WERI-Rb-1 (cell line): ENCODE measurements at regions not wholly inside any gene's neighbourhood (a gene's known extent, or its start where the extent isn't known, plus 50 kb on each side); places are given as distances from the start of the nearest gene placed in this dataset.

Experiments
- DNase-seq: peaks from one replicate; pipeline ENCODE4 v3.0.0-alpha.2; 2020
- H3K27ac ChIP-seq: fragments of 250-450 bp; sonication (Bioruptor Pico); 2 replicates; pipeline ENCODE4 v1.5.1; 2020; ENCODE audit warnings: mild to moderate bottlenecking, moderate library complexity
- H3K27me3 ChIP-seq: fragments of 250-450 bp; sonication (Bioruptor Pico); 2 replicates; pipeline ENCODE4 v1.5.1; 2021; ENCODE audit warnings: mild to moderate bottlenecking, low read depth, moderate library complexity; ENCODE audit not compliant: insufficient read depth, severe bottlenecking
- H3K36me3 ChIP-seq: fragments of 250-450 bp; sonication (Bioruptor Pico); 2 replicates; pipeline ENCODE4 v1.5.1; 2020; ENCODE audit warnings: mild to moderate bottlenecking, moderate library complexity
- H3K4me3 ChIP-seq: 2 replicates; pipeline ENCODE4 v1.5.1; 2011; ENCODE audit warnings: low read depth, mild to moderate bottlenecking, control low read depth, low read length
- H3K9me3 ChIP-seq: fragments of 250-450 bp; sonication (Bioruptor Pico); 2 replicates; pipeline ENCODE4 v1.5.1; 2021; ENCODE audit warnings: mild to moderate bottlenecking, moderate library complexity; ENCODE audit not compliant: severe bottlenecking
- CTCF ChIP-seq: IDR thresholded peaks from 2 replicates; pipeline ENCODE4 v1.5.1; 2011; ENCODE audit warnings: low read depth, mild to moderate bottlenecking, control low read depth, inconsistent platforms, low read length

GRCh38 chr1:82837766-82838465 is 1037.2 kb downstream of the ADGRL2 start:
- no peaks in the 10 kb centered on the region for H3K36me3 ChIP-seq
- H3K27me3 ChIP-seq, result no peaks in the 10 kb centered on the region
- no peaks in the 10 kb centered on the region for H3K9me3 ChIP-seq
- H3K4me3 ChIP-seq, result no peak overlapping the region
- TF ChIP-seq CTCF, result no peak
- DNase-seq, result no peak
- no peak overlapping the region for H3K27ac ChIP-seq

- no peak overlapping the region for H3K27ac ChIP-seq
- H3K4me3 ChIP-seq, result no peak overlapping the region
- no peaks in the 10 kb centered on the region for H3K36me3 ChIP-seq
- no peaks in the 10 kb centered on the region for H3K27me3 ChIP-seq
- DNase-seq, result no peak
- no peak for TF ChIP-seq CTCF
- H3K9me3 ChIP-seq, result no peaks in the 10 kb centered on the region
Measured at GRCh38 chr1:82836973-82837680, 1036.4 kb downstream of the ADGRL2 start.

- no peak for DNase-seq
- H3K9me3 ChIP-seq, result no peaks in the 10 kb centered on the region
- TF ChIP-seq CTCF, result no peak
- no peaks in the 10 kb centered on the region for H3K27me3 ChIP-seq
- no peaks in the 10 kb centered on the region for H3K36me3 ChIP-seq
- H3K4me3 ChIP-seq, result no peak overlapping the region
- H3K27ac ChIP-seq, result no peak overlapping the region
Measured at GRCh38 chr1:82836213-82836972, 1035.7 kb downstream of the ADGRL2 start.

GRCh38 chr1:82830690-82831380 is 1030.1 kb downstream of the ADGRL2 start:
- no peak for TF ChIP-seq CTCF
- Histone ChIP-seq H3K27ac (no peak overlapping the region), H3K36me3 (no peaks in the 10 kb centered on the region), H3K4me3 (no peak overlapping the region), H3K9me3 (no peaks in the 10 kb centered on the region), H3K27me3 (no peaks in the 10 kb centered on the region)
- DNase-seq, result no peak

GRCh38 chr1:82829527-82829926 is 1028.8 kb downstream of the ADGRL2 start:
- H3K27ac ChIP-seq, result no peak overlapping the region
- no peak for DNase-seq
- no peak for TF ChIP-seq CTCF
- no peaks in the 10 kb centered on the region for H3K9me3 ChIP-seq
- H3K4me3 ChIP-seq, result no peak overlapping the region
- no peaks in the 10 kb centered on the region for H3K36me3 ChIP-seq
- H3K27me3 ChIP-seq, result no peaks in the 10 kb centered on the region
